CD8-positive, alpha-beta memory T cell (primary cell): ENCODE measurements at regions not wholly inside any gene's neighbourhood (a gene's known extent, or its start where the extent isn't known, plus 50 kb on each side); places are given as distances from the start of the nearest gene placed in this dataset.

Experiments
- CTCF ChIA-PET: fragments of 350-600 bp; sonication (Branson Sonifier 250); formaldehyde crosslinking; loops from one replicate; lab custom pipeline; 2021; ENCODE audit warnings: antibody characterized with exemption; lab: Charles Lee
- POLR2A ChIA-PET: fragments of 350-600 bp; sonication (Branson Sonifier 250); formaldehyde crosslinking; loops from one replicate; lab custom pipeline; 2021; ENCODE audit warnings: antibody characterized with exemption; lab: Charles Lee
- DNase-seq, 5 donors: peaks; one replicate each; pipeline versions ENCODE4 v3.0.0 to v3.0.0-alpha.2; 2020 to 2022; ENCODE audit warnings: mixed read lengths in 1 of 5
- H3K27ac ChIP-seq: one replicate; pipeline ENCODE4 v1.7.0; 2013; ENCODE audit warnings: low read depth, mild to moderate bottlenecking, low read length, moderate library complexity
- H3K27me3 ChIP-seq: 2 replicates; pipeline ENCODE4 v1.7.0; 2013; ENCODE audit warnings: low read length, mild to moderate bottlenecking; ENCODE audit not compliant: insufficient read depth, poor library complexity, severe bottlenecking
- H3K36me3 ChIP-seq: 2 replicates; pipeline ENCODE4 v1.7.0; 2013; ENCODE audit warnings: mild to moderate bottlenecking, low read length, moderate library complexity; ENCODE audit not compliant: insufficient read depth
- H3K4me1 ChIP-seq: 2 replicates; pipeline ENCODE4 v1.7.0; 2013; ENCODE audit warnings: mild to moderate bottlenecking, low read length, moderate library complexity; ENCODE audit not compliant: insufficient read depth
- H3K4me3 ChIP-seq: 2 replicates; pipeline ENCODE4 v1.7.0; 2013; ENCODE audit warnings: mild to moderate bottlenecking, low read length
- H3K9me3 ChIP-seq: 2 replicates; pipeline ENCODE4 v1.7.0; 2013; ENCODE audit warnings: mild to moderate bottlenecking, low read length
- H3K27ac Mint-ChIP-seq, 8 donors: one replicate each; pipeline ENCODE4 v1.8.0; 2020 to 2021; ENCODE audit warnings: mixed read lengths in 8 of 8, mild to moderate bottlenecking in 6 of 8, inconsistent platforms in 3 of 8, moderate library complexity in 3 of 8
- H3K27me3 Mint-ChIP-seq, 2 donors: one replicate each; pipeline ENCODE4 v1.8.0; 2020 to 2021; ENCODE audit warnings: mixed read lengths in 2 of 2, mild to moderate bottlenecking in 1 of 2, moderate library complexity in 1 of 2
- H3K36me3 Mint-ChIP-seq, 3 donors: one replicate each; pipeline ENCODE4 v1.8.0; 2020 to 2021; ENCODE audit warnings: mixed read lengths in 3 of 3, inconsistent platforms in 1 of 3, mild to moderate bottlenecking in 1 of 3
- H3K4me1 Mint-ChIP-seq, 3 donors: one replicate each; pipeline ENCODE4 v1.8.0; 2020 to 2021; ENCODE audit warnings: mixed read lengths in 3 of 3, inconsistent platforms in 1 of 3, mild to moderate bottlenecking in 1 of 3
- H3K4me3 Mint-ChIP-seq, 7 donors: one replicate each; pipeline ENCODE4 v1.8.0; 2020 to 2021; ENCODE audit warnings: mixed read lengths in 7 of 7, mild to moderate bottlenecking in 6 of 7, moderate library complexity in 4 of 7, inconsistent platforms in 2 of 7
- H3K9me3 Mint-ChIP-seq, 5 donors: one replicate each; pipeline ENCODE4 v1.8.0; 2020 to 2022; ENCODE audit warnings: mixed read lengths in 5 of 5, mild to moderate bottlenecking in 3 of 5, moderate library complexity in 2 of 5, inconsistent platforms in 1 of 5

GRCh38 chr9:82082563-82082962 is 94.0 kb downstream of the SPATA31D1 start:
- ChIA-PET CTCF (no interaction called here), POLR2A (no interaction called here)
- Mint-ChIP-seq H3K27me3 (no peaks in the 10 kb centered on the region), H3K9me3 (peaks cover 0 to 18% (median 0%) of the 10 kb centered on the region in 5 donors), H3K4me1 (no peaks in the 10 kb centered on the region), H3K27ac (no peak overlapping the region), H3K4me3 (no peak overlapping the region), H3K36me3 (peaks cover 0 to 1% (median 0%) of the 10 kb centered on the region in 3 donors)
- Histone ChIP-seq H3K9me3 (no peaks in the 10 kb centered on the region), H3K27ac (no peak overlapping the region), H3K4me1 (no peaks in the 10 kb centered on the region), H3K27me3 (no peaks in the 10 kb centered on the region), H3K4me3 (no peak overlapping the region), H3K36me3 (no peaks in the 10 kb centered on the region)
- no peak for DNase-seq

GRCh38 chr9:82088591-82088990 is 100.0 kb downstream of the SPATA31D1 start:
- H3K4me1 ChIP-seq, result no peaks in the 10 kb centered on the region
- no peak overlapping the region for H3K4me3 ChIP-seq
- no peaks in the 10 kb centered on the region for H3K27me3 ChIP-seq
- H3K27ac ChIP-seq, result no peak overlapping the region
- Mint-ChIP-seq H3K36me3 (peaks cover 0 to 1% (median 0%) of the 10 kb centered on the region in 3 donors), H3K9me3 (peaks cover 0 to 18% (median 4%) of the 10 kb centered on the region in 5 donors), H3K27me3 (no peaks in the 10 kb centered on the region), H3K27ac (no peak overlapping the region), H3K4me1 (no peaks in the 10 kb centered on the region), H3K4me3 (no peak overlapping the region)
- DNase-seq, result no peak
- no peaks in the 10 kb centered on the region for H3K36me3 ChIP-seq
- H3K9me3 ChIP-seq, result no peaks in the 10 kb centered on the region
- CTCF ChIA-PET, result no interaction called here
- POLR2A ChIA-PET, result no interaction called here

GRCh38 chr9:82090046-82090445 is 101.5 kb downstream of the SPATA31D1 start:
- CTCF ChIA-PET, result no interaction called here

GRCh38 chr9:82091100-82091499 is 102.5 kb downstream of the SPATA31D1 start:
- CTCF ChIA-PET, result no interaction called here
- H3K27ac ChIP-seq, result no peak overlapping the region

More at GRCh38 chr9:82090046-82090445, 101.5 kb downstream of the SPATA31D1 start:
- POLR2A ChIA-PET, result no interaction called here
- H3K27ac ChIP-seq, result no peak overlapping the region
- Mint-ChIP-seq H3K4me3 (no peak overlapping the region), H3K4me1 (no peaks in the 10 kb centered on the region), H3K36me3 (peaks cover 0 to 1% (median 0%) of the 10 kb centered on the region in 3 donors), H3K9me3 (peaks cover 0 to 18% (median 4%) of the 10 kb centered on the region in 5 donors), H3K27me3 (no peaks in the 10 kb centered on the region), H3K27ac (no peak overlapping the region)
- H3K4me3 ChIP-seq, result no peak overlapping the region
- no peak for DNase-seq
- H3K27me3 ChIP-seq, result no peaks in the 10 kb centered on the region
- H3K9me3 ChIP-seq, result no peaks in the 10 kb centered on the region
- H3K4me1 ChIP-seq, result no peaks in the 10 kb centered on the region
- H3K36me3 ChIP-seq, result no peaks in the 10 kb centered on the region

GRCh38 chr9:82091610-82092009 is 103.0 kb downstream of the SPATA31D1 start:
- POLR2A ChIA-PET, result no interaction called here
- no peak overlapping the region for H3K4me3 Mint-ChIP-seq

More at GRCh38 chr9:82091100-82091499, 102.5 kb downstream of the SPATA31D1 start:
- no peaks in the 10 kb centered on the region for H3K27me3 ChIP-seq
- no peaks in the 10 kb centered on the region for H3K36me3 ChIP-seq
- Mint-ChIP-seq H3K27ac (no peak overlapping the region), H3K27me3 (no peaks in the 10 kb centered on the region), H3K4me1 (no peaks in the 10 kb centered on the region), H3K4me3 (no peak overlapping the region), H3K9me3 (peaks cover 0 to 20% (median 4%) of the 10 kb centered on the region in 5 donors), H3K36me3 (peaks cover 0 to 1% (median 0%) of the 10 kb centered on the region in 3 donors)
- H3K9me3 ChIP-seq, result no peaks in the 10 kb centered on the region
- no peak overlapping the region for H3K4me3 ChIP-seq
- POLR2A ChIA-PET, result no interaction called here
- no peak for DNase-seq
- H3K4me1 ChIP-seq, result no peaks in the 10 kb centered on the region

GRCh38 chr9:82101475-82101874 is 112.9 kb downstream of the SPATA31D1 start:
- H3K27ac Mint-ChIP-seq, result no peak overlapping the region
- H3K9me3 Mint-ChIP-seq, result peaks cover 4 to 38% (median 11%) of the 10 kb centered on the region in 5 donors
- no peak overlapping the region for H3K4me3 Mint-ChIP-seq
- no peaks in the 10 kb centered on the region for H3K4me1 Mint-ChIP-seq
- H3K27me3 Mint-ChIP-seq, result peaks cover 0 to 1% of the 10 kb centered on the region in 2 donors
- no peaks in the 10 kb centered on the region for H3K9me3 ChIP-seq
- CTCF ChIA-PET, result no interaction called here
- no peaks in the 10 kb centered on the region for H3K27me3 ChIP-seq
- no peaks in the 10 kb centered on the region for H3K4me1 ChIP-seq
- DNase-seq, result no peak
- no peak overlapping the region for H3K27ac ChIP-seq
- POLR2A ChIA-PET, result no interaction called here
- no peaks in the 10 kb centered on the region for H3K36me3 ChIP-seq
- no peak overlapping the region for H3K4me3 ChIP-seq
- H3K36me3 Mint-ChIP-seq, result peaks cover 0 to 6% (median 0%) of the 10 kb centered on the region in 3 donors

More at GRCh38 chr9:82091610-82092009, 103.0 kb downstream of the SPATA31D1 start:
- Histone ChIP-seq H3K9me3 (no peaks in the 10 kb centered on the region), H3K4me1 (no peaks in the 10 kb centered on the region), H3K36me3 (no peaks in the 10 kb centered on the region), H3K27ac (no peak overlapping the region), H3K4me3 (no peak overlapping the region), H3K27me3 (no peaks in the 10 kb centered on the region)
- Mint-ChIP-seq H3K36me3 (no peaks in the 10 kb centered on the region), H3K9me3 (peaks cover 0 to 18% (median 4%) of the 10 kb centered on the region in 5 donors), H3K27me3 (no peaks in the 10 kb centered on the region), H3K4me1 (no peaks in the 10 kb centered on the region), H3K27ac (no peak overlapping the region)
- CTCF ChIA-PET, result no interaction called here
- DNase-seq, result no peak

- no peak overlapping the region for H3K4me3 ChIP-seq
- no peak for DNase-seq
- Mint-ChIP-seq H3K4me1 (no peaks in the 10 kb centered on the region), H3K36me3 (peaks cover 0 to 6% (median 0%) of the 10 kb centered on the region in 3 donors), H3K27me3 (peaks cover 0 to 1% of the 10 kb centered on the region in 2 donors), H3K9me3 (peaks cover 4 to 31% (median 11%) of the 10 kb centered on the region in 5 donors), H3K27ac (no peak overlapping the region), H3K4me3 (no peak overlapping the region)
- POLR2A ChIA-PET, result no interaction called here
- no peak overlapping the region for H3K27ac ChIP-seq
- H3K36me3 ChIP-seq, result no peaks in the 10 kb centered on the region
- no peaks in the 10 kb centered on the region for H3K9me3 ChIP-seq
- CTCF ChIA-PET, result no interaction called here
- no peaks in the 10 kb centered on the region for H3K27me3 ChIP-seq
- H3K4me1 ChIP-seq, result no peaks in the 10 kb centered on the region
These were observed 115.7 kb downstream of the SPATA31D1 start for GRCh38 chr9:82104252-82104651.

GRCh38 chr9:82105729-82106128 is 117.2 kb downstream of the SPATA31D1 start:
- Histone ChIP-seq H3K4me3 (no peak overlapping the region), H3K36me3 (no peaks in the 10 kb centered on the region), H3K4me1 (no peaks in the 10 kb centered on the region), H3K27ac (no peak overlapping the region), H3K27me3 (no peaks in the 10 kb centered on the region), H3K9me3 (no peaks in the 10 kb centered on the region)
- DNase-seq, result no peak
- peaks cover 0 to 1% of the 10 kb centered on the region in 2 donors for H3K27me3 Mint-ChIP-seq
- H3K4me1 Mint-ChIP-seq, result no peaks in the 10 kb centered on the region
- peak overlapping the region in 1 of 8 donors; percentile 61 for H3K27ac Mint-ChIP-seq
- peaks cover 0 to 6% (median 0%) of the 10 kb centered on the region in 3 donors for H3K36me3 Mint-ChIP-seq
- H3K4me3 Mint-ChIP-seq, result no peak overlapping the region
- H3K9me3 Mint-ChIP-seq, result peaks cover 0 to 22% (median 6%) of the 10 kb centered on the region in 5 donors
- POLR2A ChIA-PET, result no interaction called here
- CTCF ChIA-PET, result no interaction called here
